PFSK-1 (cell line): ENCODE measurements at regions not wholly inside any gene's neighbourhood (a gene's known extent, or its start where the extent isn't known, plus 50 kb on each side); places are given as distances from the start of the nearest gene placed in this dataset.

Source experiments
- POLR2AphosphoS5 ChIP-seq: IDR thresholded peaks from 2 replicates; pipeline ENCODE4 v1.6.1; 2012; ENCODE audit warnings: low read depth, mild to moderate bottlenecking, control low read depth, low read length, moderate library complexity
- REST ChIP-seq, 2 experiments: IDR thresholded peaks; 2 replicates each; pipeline versions ENCODE4 v1.6.1 to v1.8.0; 2011 to 2012; ENCODE audit warnings: low read depth in 2 of 2, low read length in 2 of 2, control low read depth in 1 of 2, inconsistent platforms in 1 of 2, mild to moderate bottlenecking in 1 of 2, moderate library complexity in 1 of 2; ENCODE audit not compliant: insufficient read depth in 1 of 2
- TAF1 ChIP-seq: IDR thresholded peaks from 2 replicates; pipeline ENCODE4 v1.6.1; 2012; ENCODE audit warnings: low read length, control low read depth, borderline replicate concordance; ENCODE audit not compliant: insufficient read depth

GRCh38 chr12:19842116-19842515 is 402.8 kb downstream of the AEBP2 start:
- no peak for TF ChIP-seq POLR2AphosphoS5
- TF ChIP-seq TAF1 = no peak
- TF ChIP-seq REST (IDR thresholded peaks at IDR 0.05; ENCODE audit: insufficient read depth in 1 of 2, low read depth in 2 of 2, low read length in 2 of 2) = no peak
